K562 (cell line): ENCODE measurements at regions not wholly inside any gene's neighbourhood (a gene's known extent, or its start where the extent isn't known, plus 50 kb on each side); places are given as distances from the start of the nearest gene placed in this dataset.

Experiments used
- ARID2 ChIP-seq: fragments of 450-650 bp; IDR thresholded peaks from 2 replicates; pipeline ENCODE4 v1.6.1; 2017; ENCODE audit warnings: antibody characterized with exemption, mild to moderate bottlenecking
- FOXP4 ChIP-seq: sonication (generic); formaldehyde crosslinking; IDR thresholded peaks from 2 replicates; pipeline ENCODE4 v1.8.0; 2022; ENCODE audit warnings: mild to moderate bottlenecking, missing genetic modification reagents, borderline replicate concordance
- HIVEP1 ChIP-seq: fragments of 250-450 bp; sonication (Bioruptor Pico); IDR thresholded peaks from 2 replicates; pipeline ENCODE4 v1.4.0; 2020; ENCODE audit warnings: mild to moderate bottlenecking
- HMGN3 ChIP-seq: IDR thresholded peaks from 2 replicates; pipeline ENCODE4 v1.6.1; 2011; ENCODE audit warnings: borderline replicate concordance, low read depth, mild to moderate bottlenecking, mixed read lengths, low read length; ENCODE audit not compliant: insufficient read length; ENCODE audit errors: extremely low read depth
- MITF ChIP-seq: IDR thresholded peaks from 2 replicates; pipeline ENCODE4 v1.6.1; 2014; ENCODE audit warnings: antibody characterized with exemption
- RCOR1 ChIP-seq, 2 experiments: IDR thresholded peaks; 2 replicates each; pipeline ENCODE4 v1.6.1; 2012; ENCODE audit warnings: low read depth in 2 of 2, low read length in 2 of 2, borderline replicate concordance in 1 of 2, improper control_type of control experiment in 1 of 2
- SP2 ChIP-seq: IDR thresholded peaks from 2 replicates; pipeline ENCODE4 v1.6.1; 2011; ENCODE audit warnings: mild to moderate bottlenecking, low read depth, low read length, moderate library complexity; ENCODE audit not compliant: poor library complexity, severe bottlenecking; ENCODE audit errors: extremely low read depth
- USF2 ChIP-seq: sonication (generic); formaldehyde crosslinking; IDR thresholded peaks from 2 replicates; pipeline ENCODE4 v1.5.0; 2020; ENCODE audit warnings: missing genetic modification reagents

- TF ChIP-seq FOXP4 (CRISPR knock-in tag) (no peak), MITF (no peak), HMGN3 (no peak), ARID2 (no peak), HIVEP1 (no peak), RCOR1 (IDR thresholded peaks at IDR 0.05; ENCODE audit: borderline replicate concordance in 1 of 2, low read depth in 2 of 2, low read length in 2 of 2) (no peak), USF2 (no peak), SP2 (no peak)
- TF ChIP-seq, all 486 proteins: peak for 0
Observed at GRCh38 chr11:25860677-25861450, 471.1 kb upstream of the ANO3 start (continued).
